Endothelial cell of umbilical vein (primary cell): ENCODE measurements at regions not wholly inside any gene's neighbourhood (a gene's known extent, or its start where the extent isn't known, plus 50 kb on each side); places are given as distances from the start of the nearest gene placed in this dataset.

Experiments used
- BruUV-seq: library from RNA; stranded (reverse); fragments of 400-500 nt; replicated peaks from 2 replicates; lab custom pipeline; 2021; lab: Mats Ljungman, UMichigan
- CTCF ChIA-PET: fragments of 300-600, 350-600 bp; sonication (Branson Sonifier 250); formaldehyde crosslinking; loops from one replicate; lab custom pipeline; 2021; ENCODE audit warnings: antibody characterized with exemption, inconsistent platforms; lab: Charles Lee
- POLR2A ChIA-PET: fragments of 300-600, 350-600 bp; sonication (Branson Sonifier 250); formaldehyde crosslinking; loops from one replicate; lab custom pipeline; 2021; ENCODE audit warnings: antibody characterized with exemption, inconsistent platforms; lab: Charles Lee
- DNase-seq: peaks from one replicate; pipeline ENCODE4 v3.0.0-alpha.2; 2011; ENCODE audit warnings: low read depth, low spot score
- FAIRE-seq: peaks from 2 replicates; lab custom pipeline; 2011; peaks lifted over from hg19 to GRCh38; lab: Jason Lieb, UNC
- H2AFZ ChIP-seq: 2 replicates; pipeline ENCODE4 v1.6.0; 2012; ENCODE audit warnings: low read depth, low read length, control low read depth, inconsistent platforms
- H3K27ac ChIP-seq: 2 replicates; pipeline ENCODE4 v1.5.1; 2011; ENCODE audit warnings: low read depth, mild to moderate bottlenecking, control low read depth, low read length, moderate library complexity; ENCODE audit not compliant: insufficient read depth
- H3K27me3 ChIP-seq, 2 experiments: 2 replicates each; pipeline versions ENCODE4 v1.6.0 to v1.6.1; 2011; ENCODE audit warnings: low read length in 2 of 2, mixed read lengths in 1 of 2; ENCODE audit not compliant: control insufficient read depth in 2 of 2, insufficient read depth in 2 of 2
- H3K36me3 ChIP-seq, 2 experiments: 2 replicates in 1 of 2; 3 replicates in 1 of 2; pipeline ENCODE4 v1.5.1; 2011; ENCODE audit warnings: low read length in 2 of 2, mild to moderate bottlenecking in 1 of 2, moderate library complexity in 1 of 2; ENCODE audit not compliant: control insufficient read depth in 2 of 2, insufficient read depth in 2 of 2; ENCODE audit errors: extremely low read depth in 1 of 2
- H3K4me1 ChIP-seq: 3 replicates; pipeline ENCODE4 v1.5.1; 2011; ENCODE audit warnings: mild to moderate bottlenecking, low read length; ENCODE audit not compliant: control insufficient read depth, insufficient read depth; ENCODE audit errors: extremely low read depth
- H3K4me2 ChIP-seq: 2 replicates; pipeline ENCODE4 v1.6.1; 2011; ENCODE audit warnings: low read length, control low read depth, mixed read lengths; ENCODE audit not compliant: insufficient read depth
- H3K4me3 ChIP-seq, 3 experiments: fragments of 200-600 bp in 1 of 3; sonication (generic), shearing (Covaris generic) in 1 of 3; replicated peaks in 1 of 3; 2 replicates each; pipeline ENCODE4 v1.5.1; 2011 to 2016; ENCODE audit warnings: control low read depth in 3 of 3, low read length in 3 of 3, mild to moderate bottlenecking in 2 of 3, inconsistent platforms in 1 of 3, low read depth in 1 of 3, moderate library complexity in 1 of 3; ENCODE audit not compliant: insufficient read depth in 1 of 3
- H3K79me2 ChIP-seq: 2 replicates; pipeline ENCODE4 v1.6.0; 2012; ENCODE audit warnings: low read length, inconsistent platforms; ENCODE audit not compliant: control insufficient read depth, insufficient read depth
- H3K9ac ChIP-seq: replicated peaks from 2 replicates; pipeline ENCODE3; 2011; ENCODE audit warnings: low read length, control low read depth; ENCODE audit not compliant: insufficient read depth; ENCODE audit errors: extremely low read depth
- H3K9me1 ChIP-seq: replicated peaks from 3 replicates; pipeline ENCODE4 v1.6.0; 2011; ENCODE audit warnings: mild to moderate bottlenecking, low read length; ENCODE audit not compliant: control insufficient read depth, insufficient read depth; ENCODE audit errors: extremely low read depth
- H3K9me3 ChIP-seq: replicated peaks from 2 replicates; pipeline ENCODE4 v1.5.1; 2012; ENCODE audit warnings: low read length, inconsistent platforms; ENCODE audit not compliant: control insufficient read depth, insufficient read depth
- H4K20me1 ChIP-seq: replicated peaks from 2 replicates; pipeline ENCODE3; 2011; ENCODE audit warnings: mild to moderate bottlenecking, low read length; ENCODE audit not compliant: control insufficient read depth, insufficient read depth; ENCODE audit errors: extremely low read depth
- FOS ChIP-seq: IDR thresholded peaks from 2 replicates; pipeline ENCODE4 v1.6.1; 2011; ENCODE audit warnings: mild to moderate bottlenecking, low read length, moderate library complexity, borderline replicate concordance; ENCODE audit not compliant: insufficient read depth
- GATA2 ChIP-seq: IDR thresholded peaks from 2 replicates; pipeline ENCODE4 v1.7.0; 2011; ENCODE audit warnings: low read depth, mild to moderate bottlenecking, moderate library complexity, mixed read lengths, low read length; ENCODE audit not compliant: insufficient read length, insufficient read depth
- JUN ChIP-seq: IDR thresholded peaks from 2 replicates; pipeline ENCODE4 v1.6.1; 2011; ENCODE audit warnings: borderline replicate concordance, low read depth; ENCODE audit not compliant: insufficient read length, insufficient read depth
- MYC ChIP-seq: IDR thresholded peaks from one replicate; pipeline ENCODE4 v1.6.1; 2011; ENCODE audit warnings: mild to moderate bottlenecking, low read depth, low read length
- POLR2A ChIP-seq: IDR thresholded peaks from 2 replicates; pipeline ENCODE4 v1.6.1; 2012; ENCODE audit warnings: low read depth, mild to moderate bottlenecking, control low read depth, low read length
- POLR2AphosphoS5 ChIP-seq: IDR thresholded peaks from 2 replicates; pipeline ENCODE4 v1.6.1; 2012; ENCODE audit warnings: low read depth, mild to moderate bottlenecking, control low read depth, low read length, moderate library complexity; ENCODE audit not compliant: insufficient read depth
- dilution Hi-C: fragments of 300-500 bp; cut with MboI; formaldehyde crosslinking; loops from one replicate; pipeline ENCODE4 v1.15.0; 2019; ENCODE audit warnings: low sequenced_read_pairs; ENCODE audit not compliant: extremely low pct_ligation_motif_present
- intact Hi-C: fragments of 100-400 bp; cut with micrococcal nuclease; formaldehyde crosslinking; loops from one replicate; pipeline ENCODE4 v1.10.0; 2022
- TF ChIP-seq, protein P1 (sequence below): IDR thresholded peaks from 2 replicates; pipeline ENCODE4 v1.6.1; 2011; ENCODE audit not compliant: insufficient read depth, insufficient read length

DNA sequence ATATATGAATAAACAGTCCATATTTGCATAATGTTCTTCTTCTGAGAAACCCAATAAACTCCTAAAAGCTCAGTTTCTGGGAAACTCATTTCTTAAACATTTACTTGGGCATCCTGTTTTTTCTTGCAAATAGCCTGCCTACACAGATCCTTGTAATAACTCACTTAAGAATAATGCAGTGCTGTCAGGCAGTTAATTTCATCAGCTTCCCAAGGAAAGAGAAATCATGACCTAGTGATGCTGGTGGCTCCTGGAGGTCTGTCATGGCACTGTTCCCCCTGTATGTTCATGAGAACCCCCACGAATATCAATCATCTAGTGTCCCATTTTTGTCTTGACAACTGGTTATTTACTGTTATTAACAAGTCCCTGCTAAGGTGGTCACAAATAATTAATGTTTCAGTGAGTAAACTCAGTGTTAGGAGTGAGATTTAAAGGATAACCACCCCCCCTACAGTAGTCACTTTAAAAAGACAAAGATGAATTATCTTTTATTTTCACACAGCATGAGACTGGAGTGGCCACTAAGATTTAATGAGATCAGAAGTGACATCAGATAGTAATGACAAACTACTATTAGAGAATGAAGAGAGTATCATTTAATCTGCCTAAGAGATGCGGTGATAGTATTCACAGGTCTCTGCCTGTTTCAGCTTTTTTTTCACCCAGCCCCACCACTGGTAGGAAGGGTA is 279.5 kb upstream of the NECTIN3 start:
- H3K36me3 ChIP-seq = no peaks in the 10 kb centered on the region
- H3K79me2 ChIP-seq = no peaks in the 10 kb centered on the region
- no peak overlapping the region for H3K9ac ChIP-seq
- no peak overlapping the region for H2AFZ ChIP-seq
- FAIRE-seq (no peak), DNase-seq (no peak)
- no peaks in the 10 kb centered on the region for H3K27me3 ChIP-seq
- TF ChIP-seq MYC = no peak
- TF ChIP-seq JUN = no peak
- TF ChIP-seq POLR2AphosphoS5 = no peak
- TF ChIP-seq POLR2A = no peak
- TF ChIP-seq, protein P1, sequence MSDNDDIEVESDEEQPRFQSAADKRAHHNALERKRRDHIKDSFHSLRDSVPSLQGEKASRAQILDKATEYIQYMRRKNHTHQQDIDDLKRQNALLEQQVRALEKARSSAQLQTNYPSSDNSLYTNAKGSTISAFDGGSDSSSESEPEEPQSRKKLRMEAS = no peak
- TF ChIP-seq FOS = no peak
- no peak for TF ChIP-seq GATA2
- no peaks in the 10 kb centered on the region for H3K9me3 ChIP-seq
- H3K4me1 ChIP-seq = no peaks in the 10 kb centered on the region
- no peaks in the 10 kb centered on the region for H4K20me1 ChIP-seq
- no TSS peak for BruUV-seq
- no peak overlapping the region for H3K4me3 ChIP-seq
- H3K27ac ChIP-seq = no peak overlapping the region
- ChIA-PET CTCF (interaction anchor here (0.6 to 1.5 kb wide), 3 partner anchors 8 to 478 kb away, joined by 3 to 6 read pairs (median 4); no protein-coding TSS in a partner anchor), POLR2A (no interaction called here)
- dilution Hi-C loops (no loop called here), intact Hi-C loops (no loop called here)
- no peaks in the 10 kb centered on the region for H3K9me1 ChIP-seq
- H3K4me2 ChIP-seq = no peak overlapping the region

DNA sequence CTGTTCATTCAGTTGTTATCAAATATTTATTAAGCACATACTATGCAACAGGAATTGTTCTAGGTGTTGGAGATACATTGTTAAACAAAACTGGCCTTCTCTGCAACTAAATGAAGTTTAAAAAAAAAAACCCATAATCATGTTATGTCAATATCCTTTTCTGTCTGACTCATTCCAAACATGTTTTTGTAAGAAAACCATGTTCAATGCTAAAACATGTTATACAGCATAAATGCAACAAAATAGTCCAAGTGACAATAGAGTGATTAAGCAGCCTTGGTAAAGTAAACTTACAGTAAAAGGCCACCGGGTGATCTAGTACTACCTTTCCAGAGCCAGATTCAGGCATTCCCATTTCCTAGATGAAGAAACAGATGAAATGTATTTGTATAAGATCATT is 278.0 kb upstream of the NECTIN3 start:
- dilution Hi-C loops = no loop called here
- no peak overlapping the region for H2AFZ ChIP-seq
- no peaks in the 10 kb centered on the region for H3K27me3 ChIP-seq
- no peaks in the 10 kb centered on the region for H4K20me1 ChIP-seq
- H3K4me3 ChIP-seq = no peak overlapping the region
- POLR2A ChIA-PET = no interaction called here
- no peak for FAIRE-seq
- peak; percentile 41 for DNase-seq
- no peak overlapping the region for H3K9ac ChIP-seq
- no peaks in the 10 kb centered on the region for H3K79me2 ChIP-seq
- H3K36me3 ChIP-seq = no peaks in the 10 kb centered on the region
- TF ChIP-seq POLR2AphosphoS5 (no peak), FOS (peak; percentile 39)
- intact Hi-C loops = no loop called here
- no peaks in the 10 kb centered on the region for H3K9me3 ChIP-seq
- H3K27ac ChIP-seq = no peak overlapping the region
- CTCF ChIA-PET = no interaction called here
- H3K4me1 ChIP-seq = no peaks in the 10 kb centered on the region
- BruUV-seq = no TSS peak
- H3K9me1 ChIP-seq = no peaks in the 10 kb centered on the region
- H3K4me2 ChIP-seq = no peak overlapping the region
